HG02885 (cell line): ENCODE measurements at regions not wholly inside any gene's neighbourhood (a gene's known extent, or its start where the extent isn't known, plus 50 kb on each side); places are given as distances from the start of the nearest gene placed in this dataset.
"Not testable (repeated sequence)": the region's sequence is repeated elsewhere in the genome, so short reads cannot be mapped to it uniquely, and the experiment has no call there.

Experiments used
- ATAC-seq: cut with Tn5 transposase; IDR thresholded peaks from one replicate; pipeline ENCODE4 v1.9.1; 2021; ENCODE audit warnings: mild to moderate bottlenecking; ENCODE audit not compliant: unreplicated experiment, poor library complexity

GRCh38 chr11:21625982-21626381 is 566.9 kb upstream of the ANO5 start:
- ATAC-seq, result no peak

GRCh38 chr11:21628641-21629040 is 564.2 kb upstream of the ANO5 start:
- ATAC-seq, result no peak

GRCh38 chr11:21630934-21631478 is 561.9 kb upstream of the ANO5 start:
- no peak for ATAC-seq

- no peak for ATAC-seq
These were observed 560.9 kb upstream of the ANO5 start for GRCh38 chr11:21631991-21632390.

GRCh38 chr11:21634491-21634890 is 558.4 kb upstream of the ANO5 start:
- ATAC-seq, result no peak

GRCh38 chr11:21634956-21635355 is 557.9 kb upstream of the ANO5 start:
- ATAC-seq, result no peak

GRCh38 chr11:21635394-21636145 is 557.3 kb upstream of the ANO5 start:
- no peak for ATAC-seq

GRCh38 chr11:21636561-21636960 is 556.3 kb upstream of the ANO5 start:
- no peak for ATAC-seq

- no peak for ATAC-seq
These were observed 552.4 kb upstream of the ANO5 start for GRCh38 chr11:21640491-21640890.

GRCh38 chr11:21641869-21642268 is 551.0 kb upstream of the ANO5 start:
- ATAC-seq, result no peak

GRCh38 chr11:21646351-21646750 is 546.5 kb upstream of the ANO5 start:
- ATAC-seq, result no peak

GRCh38 chr11:21650961-21651360 is 541.9 kb upstream of the ANO5 start:
- no peak for ATAC-seq

GRCh38 chr11:21653951-21654421 is 538.9 kb upstream of the ANO5 start:
- no peak for ATAC-seq

GRCh38 chr11:21656065-21656464 is 536.8 kb upstream of the ANO5 start:
- ATAC-seq, result no peak

- ATAC-seq, result no peak
These were observed 534.2 kb upstream of the ANO5 start for GRCh38 chr11:21658654-21659193.

- ATAC-seq, result not testable (repeated sequence)
These were observed 533.5 kb upstream of the ANO5 start for GRCh38 chr11:21659377-21659776.

GRCh38 chr11:21659961-21660360 is 532.9 kb upstream of the ANO5 start:
- ATAC-seq, result no peak

- ATAC-seq, result no peak
These were observed 517.8 kb upstream of the ANO5 start for GRCh38 chr11:21675049-21675616.

- ATAC-seq, result no peak
These were observed 505.2 kb upstream of the ANO5 start for GRCh38 chr11:21687643-21688042.

GRCh38 chr11:21704539-21704938 is 488.3 kb upstream of the ANO5 start:
- ATAC-seq, result no peak

GRCh38 chr11:21707116-21707739 is 485.7 kb upstream of the ANO5 start:
- no peak for ATAC-seq
